OCI-LY7 (cell line): ENCODE measurements at regions not wholly inside any gene's neighbourhood (a gene's known extent, or its start where the extent isn't known, plus 50 kb on each side); places are given as distances from the start of the nearest gene placed in this dataset.

Experiments
- BruUV-seq: library from RNA; stranded (reverse); fragments of 400-500 nt; replicated peaks from 2 replicates; lab custom pipeline; 2021; lab: Mats Ljungman, UMichigan
- CTCF ChIA-PET: fragments of 300-600 bp; sonication (Branson Sonifier 250); formaldehyde crosslinking; loops from one replicate; lab custom pipeline; 2022; ENCODE audit warnings: antibody characterized with exemption; ENCODE audit not compliant: unreplicated experiment; lab: Charles Lee
- POLR2A ChIA-PET: fragments of 300-600 bp; sonication (Branson Sonifier 250); formaldehyde crosslinking; loops from one replicate; lab custom pipeline; 2022; ENCODE audit warnings: antibody characterized with exemption; lab: Charles Lee
- DNase-seq: peaks from one replicate; pipeline ENCODE4 v3.0.0-alpha.2; 2015; ENCODE audit warnings: low spot score
- H2AFZ ChIP-seq: fragments of 200-600 bp; sonication (generic), shearing (Covaris generic); 2 replicates; pipeline ENCODE4 v1.6.1; 2014; ENCODE audit warnings: mild to moderate bottlenecking, antibody characterized with exemption, low read length, moderate library complexity
- H3K27ac ChIP-seq: fragments of 200-600 bp; sonication (generic); 2 replicates; pipeline ENCODE4 v1.5.1; 2014; ENCODE audit warnings: mixed run types, low read depth, mild to moderate bottlenecking, moderate library complexity, low read length, inconsistent platforms; ENCODE audit not compliant: poor library complexity, severe bottlenecking
- H3K36me3 ChIP-seq: fragments of 200-600 bp; sonication (generic); 2 replicates; pipeline ENCODE4 v1.6.1; 2014; ENCODE audit warnings: mild to moderate bottlenecking, antibody characterized with exemption, low read length, moderate library complexity, mixed read lengths; ENCODE audit not compliant: insufficient read depth
- H3K4me1 ChIP-seq: fragments of 200-600 bp; sonication (generic); 2 replicates; pipeline ENCODE4 v1.5.1; 2014; ENCODE audit warnings: mild to moderate bottlenecking, low read length; ENCODE audit not compliant: insufficient read depth, poor library complexity, severe bottlenecking
- H3K4me2 ChIP-seq: fragments of 200-600 bp; sonication (generic); 2 replicates; pipeline ENCODE4 v1.6.1; 2014; ENCODE audit warnings: mild to moderate bottlenecking, low read length
- H3K4me3 ChIP-seq: fragments of 200-600 bp; sonication (generic); 2 replicates; pipeline ENCODE4 v1.5.1; 2014; ENCODE audit warnings: mild to moderate bottlenecking, low read depth, low read length; ENCODE audit not compliant: poor library complexity, severe bottlenecking
- H3K79me2 ChIP-seq: fragments of 200-600 bp; sonication (generic); 2 replicates; pipeline ENCODE4 v1.6.1; 2016; ENCODE audit warnings: low read depth, mild to moderate bottlenecking, low read length, moderate library complexity, mixed read lengths; ENCODE audit not compliant: insufficient read depth
- H3K9me2 ChIP-seq: fragments of 200-600 bp; sonication (generic); 2 replicates; pipeline ENCODE4 v1.6.1; 2016; ENCODE audit warnings: mild to moderate bottlenecking, low read length, mixed read lengths; ENCODE audit not compliant: insufficient read depth
- H3K9me3 ChIP-seq: fragments of 200-600 bp; sonication (generic); 2 replicates; pipeline ENCODE4 v1.6.1; 2014; ENCODE audit warnings: mild to moderate bottlenecking, mixed run types, low read length, mixed read lengths
- H4K20me1 ChIP-seq: fragments of 200-600 bp; sonication (generic); 2 replicates; pipeline ENCODE4 v1.6.1; 2014; ENCODE audit warnings: mild to moderate bottlenecking, antibody characterized with exemption, low read length, moderate library complexity, mixed read lengths; ENCODE audit not compliant: insufficient read depth
- CTCF ChIP-seq: fragments of 200-600 bp; sonication (generic); conservative IDR thresholded peaks from 2 replicates; pipeline ENCODE4 v1.5.1; 2014; ENCODE audit warnings: mild to moderate bottlenecking, antibody characterized with exemption, low read length, moderate library complexity, mixed read lengths
- EZH2phosphoT487 ChIP-seq: fragments of 200-600 bp; sonication (generic); IDR thresholded peaks from 2 replicates; pipeline ENCODE4 v1.6.1; 2018; ENCODE audit warnings: low read depth, borderline replicate concordance, mild to moderate bottlenecking, mixed run types, antibody characterized with exemption, low read length, moderate library complexity, mixed read lengths
- intact Hi-C: fragments of 100-400 bp; cut with micrococcal nuclease; formaldehyde crosslinking; loops from one replicate; pipeline ENCODE4 v1.10.0; 2022; ENCODE audit not compliant: unreplicated experiment

GRCh38 chr18:10140461-10141282 is 226.9 kb downstream of the VAPA start:
- Histone ChIP-seq H3K27ac (no peak overlapping the region), H4K20me1 (no peaks in the 10 kb centered on the region), H3K4me2 (no peak overlapping the region), H2AFZ (no peak overlapping the region), H3K36me3 (no peaks in the 10 kb centered on the region), H3K4me1 (no peaks in the 10 kb centered on the region), H3K4me3 (no peak overlapping the region), H3K79me2 (no peaks in the 10 kb centered on the region), H3K9me2 (no peaks in the 10 kb centered on the region), H3K9me3 (no peaks in the 10 kb centered on the region)
- POLR2A ChIA-PET, result interaction anchor here (0.6 to 0.7 kb wide), 2 partner anchors 57 to 319 kb away, joined by 3 read pairs; no protein-coding TSS in a partner anchor
- DNase-seq, result no peak
- intact Hi-C loops, result no loop called here
- BruUV-seq, result no TSS peak
- CTCF ChIA-PET, result no interaction called here
- TF ChIP-seq CTCF, result no peak
- TF ChIP-seq EZH2phosphoT487, result no peak

GRCh38 chr18:10141559-10141958 is 227.7 kb downstream of the VAPA start:
- no peaks in the 10 kb centered on the region for H3K36me3 ChIP-seq
- no peak for TF ChIP-seq CTCF
- TF ChIP-seq EZH2phosphoT487, result no peak
- ChIA-PET POLR2A (no interaction called here), CTCF (no interaction called here)
- H3K4me3 ChIP-seq, result no peak overlapping the region
- no peak overlapping the region for H3K27ac ChIP-seq
- no TSS peak for BruUV-seq
- H4K20me1 ChIP-seq, result no peaks in the 10 kb centered on the region
- intact Hi-C loops, result no loop called here
- H3K9me3 ChIP-seq, result no peaks in the 10 kb centered on the region
- no peak overlapping the region for H2AFZ ChIP-seq
- DNase-seq, result no peak
- H3K4me2 ChIP-seq, result no peak overlapping the region
- H3K4me1 ChIP-seq, result no peaks in the 10 kb centered on the region
- no peaks in the 10 kb centered on the region for H3K9me2 ChIP-seq
- H3K79me2 ChIP-seq, result no peaks in the 10 kb centered on the region

GRCh38 chr18:10142056-10142455 is 228.2 kb downstream of the VAPA start:
- H3K79me2 ChIP-seq, result no peaks in the 10 kb centered on the region
- H4K20me1 ChIP-seq, result no peaks in the 10 kb centered on the region
- no peaks in the 10 kb centered on the region for H3K9me2 ChIP-seq
- BruUV-seq, result no TSS peak
- H2AFZ ChIP-seq, result no peak overlapping the region
- H3K36me3 ChIP-seq, result no peaks in the 10 kb centered on the region
- no peak overlapping the region for H3K4me2 ChIP-seq
- no peaks in the 10 kb centered on the region for H3K4me1 ChIP-seq
- no peak for DNase-seq
- POLR2A ChIA-PET, result no interaction called here
- CTCF ChIA-PET, result no interaction called here
- intact Hi-C loops, result no loop called here
- H3K27ac ChIP-seq, result no peak overlapping the region
- H3K4me3 ChIP-seq, result no peak overlapping the region
- TF ChIP-seq EZH2phosphoT487, result no peak
- TF ChIP-seq CTCF, result no peak
- H3K9me3 ChIP-seq, result no peaks in the 10 kb centered on the region
